ENCODE measurements at regions not wholly inside any gene's neighbourhood (a gene's known extent, or its start where the extent isn't known, plus 50 kb on each side); places are given as distances from the start of the nearest gene placed in this dataset.

- no peak for DNase-seq (ENCODE audit: low spot score)
- no peaks in the 10 kb centered on the region for H3K36me3 Mint-ChIP-seq
- no peak overlapping the region for H3K4me3 Mint-ChIP-seq
- ChIA-PET POLR2A (no interaction called here), CTCF (no interaction called here)
- ATAC-seq = no peak
- peaks cover 6% of the 10 kb centered on the region; the same call in 1 of the 2 replicates for H3K4me1 Mint-ChIP-seq
- H3K9me3 Mint-ChIP-seq = peaks cover 4% of the 10 kb centered on the region
- H3K27ac Mint-ChIP-seq = no peak overlapping the region
- peaks cover 2% of the 10 kb centered on the region; the same call in 1 of the 2 replicates for H3K27me3 Mint-ChIP-seq (ENCODE audit: low read depth)
- TF ChIP-seq GRHL2 (CRISPR knock-in tag; IDR thresholded peaks at IDR 0.05; ENCODE audit: insufficient replicate concordance, severe bottlenecking) (no peak), GTF2I (CRISPR knock-in tag; conservative IDR thresholded peaks at IDR 0.05) (no peak), ERG (CRISPR knock-in tag; IDR thresholded peaks at IDR 0.05) (no peak), OVOL2 (CRISPR knock-in tag; IDR thresholded peaks at IDR 0.05; ENCODE audit: borderline replicate concordance) (no peak), HMGXB4 (CRISPR knock-in tag; IDR thresholded peaks at IDR 0.05) (no peak), JAZF1 (CRISPR knock-in tag; IDR thresholded peaks at IDR 0.05) (no peak), ZNF317 (CRISPR knock-in tag; IDR thresholded peaks at IDR 0.05; ENCODE audit: borderline replicate concordance, low read depth) (no peak), NR1H2 (CRISPR knock-in tag; IDR thresholded peaks at IDR 0.05) (no peak), USF2 (CRISPR knock-in tag; IDR thresholded peaks at IDR 0.05) (no peak), ZNF512 (CRISPR knock-in tag; IDR thresholded peaks at IDR 0.05; ENCODE audit: borderline replicate concordance) (no peak), E2F5 (CRISPR knock-in tag; IDR thresholded peaks at IDR 0.05) (no peak), JUN (CRISPR knock-in tag; IDR thresholded peaks at IDR 0.05) (no peak)
Measured at GRCh38 chr11:134761926-134762247, 349.8 kb upstream of the B3GAT1 start.

- Mint-ChIP-seq H3K27ac (no peak overlapping the region), H3K27me3 (ENCODE audit: low read depth) (peaks cover 5% of the 10 kb centered on the region), H3K4me3 (no peak overlapping the region), H3K36me3 (no peaks in the 10 kb centered on the region), H3K4me1 (peaks cover 9% of the 10 kb centered on the region; the same call in 1 of the 2 replicates), H3K9me3 (no peaks in the 10 kb centered on the region; the same call in 1 of the 2 replicates)
- CTCF ChIA-PET = no interaction called here
- ATAC-seq (no peak), DNase-seq (ENCODE audit: low spot score) (no peak)
- POLR2A ChIA-PET = no interaction called here
- TF ChIP-seq SP1 (CRISPR knock-in tag; conservative IDR thresholded peaks at IDR 0.05) = no peak
- TF ChIP-seq ARID4B (CRISPR knock-in tag; IDR thresholded peaks at IDR 0.05; ENCODE audit: borderline replicate concordance) = no peak
- TF ChIP-seq GTF2I (CRISPR knock-in tag; conservative IDR thresholded peaks at IDR 0.05) = no peak
- TF ChIP-seq FOXP4 (CRISPR knock-in tag; IDR thresholded peaks at IDR 0.05) = no peak
- no peak for TF ChIP-seq GRHL2 (CRISPR knock-in tag; IDR thresholded peaks at IDR 0.05; ENCODE audit: insufficient replicate concordance, severe bottlenecking)
- no peak for TF ChIP-seq STAT6 (CRISPR knock-in tag; conservative IDR thresholded peaks at IDR 0.05; ENCODE audit: low read depth)
- TF ChIP-seq E2F5 (CRISPR knock-in tag; IDR thresholded peaks at IDR 0.05) = no peak
- no peak for TF ChIP-seq RORB (CRISPR knock-in tag; IDR thresholded peaks at IDR 0.05)
Measured at GRCh38 chr11:134761386-134761785, 349.3 kb upstream of the B3GAT1 start.

Data from WTC11 (cell line).